ENCODE measurements at regions not wholly inside any gene's neighbourhood (a gene's known extent, or its start where the extent isn't known, plus 50 kb on each side); places are given as distances from the start of the nearest gene placed in this dataset.

DNA sequence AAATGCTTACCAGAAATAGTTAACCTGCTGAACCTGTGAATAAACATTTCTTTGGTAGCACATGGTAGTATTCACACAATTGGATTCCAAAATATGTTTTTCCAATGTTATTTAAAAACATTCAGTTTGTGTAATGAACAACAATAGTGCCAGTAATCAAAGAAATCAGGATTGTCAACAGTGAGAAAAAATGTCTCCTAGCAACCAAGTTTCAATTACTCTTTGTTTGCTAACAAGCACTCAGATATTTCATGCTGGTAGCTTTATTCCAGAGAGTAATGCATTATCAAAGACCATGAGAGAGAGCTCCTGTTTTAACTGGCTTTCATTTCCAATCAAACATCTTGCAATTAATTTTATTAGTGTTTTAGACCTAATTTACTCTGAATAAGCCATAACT lies 768.1 kb upstream of the GRAMD2B start:
- no peak for TF ChIP-seq POLR2AphosphoS5 (IDR thresholded peaks at IDR 0.05)
- TF ChIP-seq, protein P1, sequence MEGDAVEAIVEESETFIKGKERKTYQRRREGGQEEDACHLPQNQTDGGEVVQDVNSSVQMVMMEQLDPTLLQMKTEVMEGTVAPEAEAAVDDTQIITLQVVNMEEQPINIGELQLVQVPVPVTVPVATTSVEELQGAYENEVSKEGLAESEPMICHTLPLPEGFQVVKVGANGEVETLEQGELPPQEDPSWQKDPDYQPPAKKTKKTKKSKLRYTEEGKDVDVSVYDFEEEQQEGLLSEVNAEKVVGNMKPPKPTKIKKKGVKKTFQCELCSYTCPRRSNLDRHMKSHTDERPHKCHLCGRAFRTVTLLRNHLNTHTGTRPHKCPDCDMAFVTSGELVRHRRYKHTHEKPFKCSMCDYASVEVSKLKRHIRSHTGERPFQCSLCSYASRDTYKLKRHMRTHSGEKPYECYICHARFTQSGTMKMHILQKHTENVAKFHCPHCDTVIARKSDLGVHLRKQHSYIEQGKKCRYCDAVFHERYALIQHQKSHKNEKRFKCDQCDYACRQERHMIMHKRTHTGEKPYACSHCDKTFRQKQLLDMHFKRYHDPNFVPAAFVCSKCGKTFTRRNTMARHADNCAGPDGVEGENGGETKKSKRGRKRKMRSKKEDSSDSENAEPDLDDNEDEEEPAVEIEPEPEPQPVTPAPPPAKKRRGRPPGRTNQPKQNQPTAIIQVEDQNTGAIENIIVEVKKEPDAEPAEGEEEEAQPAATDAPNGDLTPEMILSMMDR (IDR thresholded peaks at IDR 0.05), result no peak
- no peak for TF ChIP-seq POLR2A (IDR thresholded peaks at IDR 0.05)

Data from sigmoid colon (tissue), 4 donors.